ENCODE measurements at regions not wholly inside any gene's neighbourhood (a gene's known extent, or its start where the extent isn't known, plus 50 kb on each side); places are given as distances from the start of the nearest gene placed in this dataset.

DNA sequence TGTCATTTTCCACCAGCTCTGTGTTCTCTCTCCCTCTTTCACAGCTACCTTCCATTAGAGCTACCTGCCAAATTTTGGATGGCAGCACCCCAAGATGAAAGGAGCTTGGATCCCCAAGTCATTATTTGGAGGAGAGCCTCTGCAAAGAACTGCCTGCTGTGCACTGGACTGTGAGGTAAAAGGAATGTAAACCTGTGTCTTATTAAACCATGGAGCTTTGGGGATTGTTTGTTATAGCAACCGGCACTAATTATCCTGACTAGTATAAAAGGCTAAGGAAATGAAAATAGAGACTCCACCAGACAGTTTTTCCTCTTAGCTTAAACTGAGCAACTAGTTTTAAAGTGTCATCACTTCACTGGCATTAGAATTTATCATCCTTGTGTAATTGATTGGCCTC lies 191.6 kb upstream of the DTNBP1 start:
- DNase-seq = no peak
- Mint-ChIP-seq H3K27me3 (ENCODE audit: insufficient read depth, unreplicated experiment) (peaks cover 6% of the 10 kb centered on the region), H3K9me3 (ENCODE audit: unreplicated experiment) (no peaks in the 10 kb centered on the region), H3K4me1 (ENCODE audit: low read depth, unreplicated experiment) (no peaks in the 10 kb centered on the region), H3K27ac (ENCODE audit: unreplicated experiment) (no peak overlapping the region), H3K4me3 (ENCODE audit: unreplicated experiment) (no peak overlapping the region), H3K36me3 (ENCODE audit: insufficient read depth, unreplicated experiment) (no peaks in the 10 kb centered on the region)
- intact Hi-C loops (cut with micrococcal nuclease; ENCODE audit: unreplicated experiment) = no loop called here
- H3K9me3 ChIP-seq = no peaks in the 10 kb centered on the region
- H3K4me1 ChIP-seq = no peaks in the 10 kb centered on the region
- ChIA-PET POLR2A (interaction anchor here (0.7 kb wide), 1 partner anchor 274 kb away, joined by 4 read pairs; the partner anchor contains the start of gene MYLIP), CTCF (interaction anchor here (0.6 kb wide), 1 partner anchor 116 kb away, joined by 3 read pairs; no protein-coding TSS in a partner anchor)
- H3K27me3 ChIP-seq (replicated peaks; ENCODE audit: control insufficient read depth, insufficient read depth, low read length) = no peaks in the 10 kb centered on the region
- no peak overlapping the region for H3K4me3 ChIP-seq (ENCODE audit: low read depth, low read length)
- TF ChIP-seq, protein P1, sequence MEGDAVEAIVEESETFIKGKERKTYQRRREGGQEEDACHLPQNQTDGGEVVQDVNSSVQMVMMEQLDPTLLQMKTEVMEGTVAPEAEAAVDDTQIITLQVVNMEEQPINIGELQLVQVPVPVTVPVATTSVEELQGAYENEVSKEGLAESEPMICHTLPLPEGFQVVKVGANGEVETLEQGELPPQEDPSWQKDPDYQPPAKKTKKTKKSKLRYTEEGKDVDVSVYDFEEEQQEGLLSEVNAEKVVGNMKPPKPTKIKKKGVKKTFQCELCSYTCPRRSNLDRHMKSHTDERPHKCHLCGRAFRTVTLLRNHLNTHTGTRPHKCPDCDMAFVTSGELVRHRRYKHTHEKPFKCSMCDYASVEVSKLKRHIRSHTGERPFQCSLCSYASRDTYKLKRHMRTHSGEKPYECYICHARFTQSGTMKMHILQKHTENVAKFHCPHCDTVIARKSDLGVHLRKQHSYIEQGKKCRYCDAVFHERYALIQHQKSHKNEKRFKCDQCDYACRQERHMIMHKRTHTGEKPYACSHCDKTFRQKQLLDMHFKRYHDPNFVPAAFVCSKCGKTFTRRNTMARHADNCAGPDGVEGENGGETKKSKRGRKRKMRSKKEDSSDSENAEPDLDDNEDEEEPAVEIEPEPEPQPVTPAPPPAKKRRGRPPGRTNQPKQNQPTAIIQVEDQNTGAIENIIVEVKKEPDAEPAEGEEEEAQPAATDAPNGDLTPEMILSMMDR (IDR thresholded peaks at IDR 0.05; ENCODE audit: insufficient read depth in 1 of 2, low read depth in 1 of 2, low read length in 1 of 2, severe bottlenecking in 1 of 2, unreplicated experiment in 1 of 2) = no peak
- H3K36me3 ChIP-seq (ENCODE audit: control insufficient read depth, insufficient read depth, low read length) = no peaks in the 10 kb centered on the region
- no TSS peak for BruUV-seq (replicated peaks)

DNA sequence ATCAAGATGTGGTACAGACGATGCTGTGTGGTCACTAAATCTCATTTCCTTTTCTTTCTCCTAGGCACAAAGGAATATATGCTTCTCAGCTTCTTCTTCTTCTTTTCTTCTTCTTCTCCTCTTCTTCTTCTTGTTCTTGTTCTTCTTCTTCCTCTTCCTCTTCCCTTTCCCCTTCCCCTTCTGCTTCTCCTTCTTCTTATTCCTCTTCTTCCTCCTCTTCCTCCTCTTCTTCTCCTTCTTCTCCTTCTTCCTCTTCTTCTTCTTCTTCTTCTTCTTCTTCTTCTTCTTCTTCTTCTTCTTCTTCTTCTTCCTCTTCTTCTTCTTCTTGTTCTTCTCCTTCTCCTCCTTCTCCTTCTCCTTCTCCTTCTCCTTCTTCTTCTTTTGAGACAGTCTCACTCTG lies 190.4 kb upstream of the DTNBP1 start:
- Mint-ChIP-seq H3K4me3 (ENCODE audit: unreplicated experiment) (no peak overlapping the region), H3K27ac (ENCODE audit: unreplicated experiment) (no peak overlapping the region), H3K4me1 (ENCODE audit: low read depth, unreplicated experiment) (no peaks in the 10 kb centered on the region), H3K27me3 (ENCODE audit: insufficient read depth, unreplicated experiment) (peaks cover 6% of the 10 kb centered on the region), H3K9me3 (ENCODE audit: unreplicated experiment) (no peaks in the 10 kb centered on the region), H3K36me3 (ENCODE audit: insufficient read depth, unreplicated experiment) (no peaks in the 10 kb centered on the region)
- DNase-seq = no peak
- no peaks in the 10 kb centered on the region for H3K9me3 ChIP-seq
- H3K4me1 ChIP-seq = no peaks in the 10 kb centered on the region
- CTCF ChIA-PET = no interaction called here
- H3K4me3 ChIP-seq (ENCODE audit: low read depth, low read length) = no peak overlapping the region
- no peaks in the 10 kb centered on the region for H3K27me3 ChIP-seq (replicated peaks; ENCODE audit: control insufficient read depth, insufficient read depth, low read length)
- TF ChIP-seq, protein P1 (IDR thresholded peaks at IDR 0.05; ENCODE audit: insufficient read depth in 1 of 2, low read depth in 1 of 2, low read length in 1 of 2, severe bottlenecking in 1 of 2, unreplicated experiment in 1 of 2) = no peak
- intact Hi-C loops (cut with micrococcal nuclease; ENCODE audit: unreplicated experiment) = no loop called here
- POLR2A ChIA-PET = no interaction called here
- no TSS peak for BruUV-seq (replicated peaks)
- H3K36me3 ChIP-seq (ENCODE audit: control insufficient read depth, insufficient read depth, low read length) = no peaks in the 10 kb centered on the region

DNA sequence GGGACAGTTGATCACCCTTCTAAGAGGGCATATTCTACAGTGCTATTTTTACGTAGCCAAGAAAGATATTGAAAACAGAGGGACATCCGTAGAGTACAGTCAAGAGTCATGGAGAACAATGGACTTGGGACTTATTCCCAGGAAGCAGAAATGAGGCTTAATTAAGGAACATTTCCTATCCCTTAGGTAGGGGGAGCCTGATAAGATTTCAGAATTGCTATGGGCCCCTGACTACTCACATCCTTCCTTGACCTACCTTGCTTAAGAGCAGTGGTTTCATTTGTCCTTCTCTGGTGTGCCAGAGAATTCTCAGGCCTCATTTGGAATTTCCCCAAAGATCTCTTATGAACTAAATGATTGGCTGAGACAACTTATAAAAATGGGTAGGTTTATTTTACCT lies 189.5 kb upstream of the DTNBP1 start:
- Mint-ChIP-seq H3K4me1 (ENCODE audit: low read depth, unreplicated experiment) (no peaks in the 10 kb centered on the region), H3K9me3 (ENCODE audit: unreplicated experiment) (no peaks in the 10 kb centered on the region), H3K27me3 (ENCODE audit: insufficient read depth, unreplicated experiment) (peaks cover 6% of the 10 kb centered on the region), H3K27ac (ENCODE audit: unreplicated experiment) (no peak overlapping the region), H3K36me3 (ENCODE audit: insufficient read depth, unreplicated experiment) (no peaks in the 10 kb centered on the region), H3K4me3 (ENCODE audit: unreplicated experiment) (no peak overlapping the region)
- Histone ChIP-seq H3K4me3 (ENCODE audit: low read depth, low read length) (no peak overlapping the region), H3K9me3 (no peaks in the 10 kb centered on the region), H3K4me1 (no peaks in the 10 kb centered on the region), H3K36me3 (ENCODE audit: control insufficient read depth, insufficient read depth, low read length) (no peaks in the 10 kb centered on the region), H3K27me3 (replicated peaks; ENCODE audit: control insufficient read depth, insufficient read depth, low read length) (no peaks in the 10 kb centered on the region)
- BruUV-seq (replicated peaks) = no TSS peak
- DNase-seq = no peak
- intact Hi-C loops (cut with micrococcal nuclease; ENCODE audit: unreplicated experiment) = no loop called here
- TF ChIP-seq, protein P1 (IDR thresholded peaks at IDR 0.05; ENCODE audit: insufficient read depth in 1 of 2, low read depth in 1 of 2, low read length in 1 of 2, severe bottlenecking in 1 of 2, unreplicated experiment in 1 of 2) = no peak
- CTCF ChIA-PET = no interaction called here
- POLR2A ChIA-PET = no interaction called here
